HuH-7.5 (cell line): ENCODE measurements at regions not wholly inside any gene's neighbourhood (a gene's known extent, or its start where the extent isn't known, plus 50 kb on each side); places are given as distances from the start of the nearest gene placed in this dataset.

Source experiments
- DNase-seq: peaks from one replicate; pipeline ENCODE4 v3.0.0; 2011; ENCODE audit warnings: low spot score

GRCh38 chr5:67267512-67268216 lies 71.1 kb upstream of the CD180 start:
- no peak for DNase-seq

- no peak for DNase-seq
Measured at GRCh38 chr5:67266654-67267350, 70.2 kb upstream of the CD180 start.

GRCh38 chr5:67265951-67266350 lies 69.4 kb upstream of the CD180 start:
- DNase-seq, result no peak

GRCh38 chr5:67263656-67264408 lies 67.2 kb upstream of the CD180 start:
- no peak for DNase-seq

- DNase-seq, result no peak
Measured at GRCh38 chr5:67262956-67263355, 66.4 kb upstream of the CD180 start.

GRCh38 chr5:67262206-67262605 lies 65.6 kb upstream of the CD180 start:
- DNase-seq, result no peak

- no peak for DNase-seq
Measured at GRCh38 chr5:67259548-67260215, 63.1 kb upstream of the CD180 start.

- no peak for DNase-seq
Measured at GRCh38 chr5:67257500-67257899, 60.9 kb upstream of the CD180 start.

GRCh38 chr5:67257077-67257476 lies 60.5 kb upstream of the CD180 start:
- DNase-seq, result no peak

- no peak for DNase-seq
Measured at GRCh38 chr5:67255881-67256280, 59.3 kb upstream of the CD180 start.

- no peak for DNase-seq
Measured at GRCh38 chr5:67253911-67254310, 57.3 kb upstream of the CD180 start.

- DNase-seq, result no peak
Measured at GRCh38 chr5:67249590-67249895, 52.9 kb upstream of the CD180 start.

- no peak for DNase-seq
Measured at GRCh38 chr5:67248703-67249589, 52.3 kb upstream of the CD180 start.

- DNase-seq, result no peak
Measured at GRCh38 chr5:67246546-67247268, 50.1 kb upstream of the CD180 start.
